Heart left ventricle (tissue), 13 donors: ENCODE measurements at regions not wholly inside any gene's neighbourhood (a gene's known extent, or its start where the extent isn't known, plus 50 kb on each side); places are given as distances from the start of the nearest gene placed in this dataset.

ENCODE experiments used
- CTCF ChIP-seq, 12 donors: fragments of 200-600 bp; sonication (generic) in 4 of 12; IDR thresholded peaks; one replicate each; pipeline versions ENCODE4 v1.5.0 to v1.8.0; 2018 to 2022; ENCODE audit warnings: antibody characterized with exemption in 12 of 12, mild to moderate bottlenecking in 5 of 12
- POLR2A ChIP-seq, 2 donors: fragments of 450-650 bp; IDR thresholded peaks; one replicate each; pipeline ENCODE4 v1.6.1; 2017; ENCODE audit warnings: antibody characterized with exemption in 2 of 2, mild to moderate bottlenecking in 2 of 2, moderate library complexity in 2 of 2
- donor health status: ischemic (EF 13 %, LVEDD 7.1; RV severe dilation, severe dysfunction).
- donor health status: DM: no; HTN: yes; CAD: no.
- donor health status: DM: no; HTN: no; CAD: no.
- donor health status: ischemic (EF 25% LVEDD 6.9; RV normal size, moderate dysfunction).
- donor health status: ischemic (EF 25% LVEDD 5.7; RV mildly dilated, moderate dysfunction).
- donor health status: ischemic (EF 35%, LVEDD 5.7; RV mildly dilated, moderate dysfunction).
- donor health status: nonischemic (EF 11% LVEDD 7.7; RV severe dilation, severe dysfunction).
- donor health status: DM: yes; HTN: yes; CAD: no.
- donor health status: PGD.
- donor health status: ischemic (EF 29% LVEDD 5.4; RV normal size, mild dysfunction).
- donor health status: nonischemic (EF 23%, LVEDD 6.1; RV moderate dilation, normal function).

GRCh38 chr1:143666851-143667250 is 304.9 kb downstream of the FAM72C start:
- TF ChIP-seq CTCF (IDR thresholded peaks at IDR 0.05) = no peak
- TF ChIP-seq POLR2A (IDR thresholded peaks at IDR 0.05) = no peak
